HEK293T (cell line): ENCODE measurements at regions not wholly inside any gene's neighbourhood (a gene's known extent, or its start where the extent isn't known, plus 50 kb on each side); places are given as distances from the start of the nearest gene placed in this dataset.

Experiments
- CTCF ChIA-PET: fragments of 350-600 bp; formaldehyde crosslinking; extraction: SDS; loops from one replicate; lab custom pipeline; 2021; ENCODE audit warnings: antibody characterized with exemption, inconsistent platforms; lab: Yijun Ruan, JAX
- POLR2A ChIA-PET: fragments of 350-600 bp; formaldehyde crosslinking; extraction: SDS; loops from one replicate; lab custom pipeline; 2020; ENCODE audit warnings: antibody characterized with exemption, inconsistent platforms; lab: Yijun Ruan, JAX
- DNase-seq: peaks from one replicate; pipeline ENCODE4 v3.0.0; 2012; ENCODE audit warnings: mixed read lengths; ENCODE audit errors: extremely low spot score
- ARNT ChIP-seq: fragments of 450-650 bp; IDR thresholded peaks from 2 replicates; pipeline ENCODE4 v1.6.1; 2017; ENCODE audit warnings: mild to moderate bottlenecking
- BHLHE40 ChIP-seq: fragments of 450-650 bp; IDR thresholded peaks from 2 replicates; pipeline ENCODE4 v1.6.1; 2016; ENCODE audit warnings: mild to moderate bottlenecking, moderate library complexity, borderline replicate concordance
- CTBP1 ChIP-seq: fragments of 450-650 bp; IDR thresholded peaks from 2 replicates; pipeline ENCODE4 v1.6.1; 2016; ENCODE audit warnings: borderline replicate concordance
- ELF4 ChIP-seq: fragments of 450-650 bp; IDR thresholded peaks from 2 replicates; pipeline ENCODE4 v1.6.1; 2017; ENCODE audit warnings: antibody characterized with exemption
- FOXA1 ChIP-seq: fragments of 450-650 bp; IDR thresholded peaks from 2 replicates; pipeline ENCODE4 v1.6.1; 2016; ENCODE audit warnings: mild to moderate bottlenecking
- FOXK2 ChIP-seq: fragments of 450-650 bp; IDR thresholded peaks from 2 replicates; pipeline ENCODE4 v1.6.1; 2016; ENCODE audit warnings: mild to moderate bottlenecking
- FOXM1 ChIP-seq: fragments of 450-650 bp; IDR thresholded peaks from 2 replicates; pipeline ENCODE4 v1.6.1; 2017; ENCODE audit warnings: mild to moderate bottlenecking, borderline replicate concordance
- HDGF ChIP-seq: fragments of 450-650 bp; IDR thresholded peaks from 2 replicates; pipeline ENCODE4 v1.6.1; 2017; ENCODE audit warnings: antibody characterized with exemption, borderline replicate concordance
- L3MBTL2 ChIP-seq: fragments of 450-650 bp; conservative IDR thresholded peaks from 2 replicates; pipeline ENCODE4 v1.6.1; 2016; ENCODE audit warnings: mild to moderate bottlenecking
- LEF1 ChIP-seq: fragments of 450-650 bp; IDR thresholded peaks from 2 replicates; pipeline ENCODE4 v1.6.1; 2017; ENCODE audit warnings: mild to moderate bottlenecking, borderline replicate concordance
- NFRKB ChIP-seq: fragments of 450-650 bp; IDR thresholded peaks from 2 replicates; pipeline ENCODE4 v1.6.1; 2016; ENCODE audit warnings: mild to moderate bottlenecking, moderate library complexity
- PKNOX1 ChIP-seq: fragments of 450-650 bp; IDR thresholded peaks from 2 replicates; pipeline ENCODE4 v1.6.1; 2016
- SP1 ChIP-seq: fragments of 450-650 bp; IDR thresholded peaks from 2 replicates; pipeline ENCODE4 v1.6.1; 2017
- SUZ12 ChIP-seq: fragments of 450-650 bp; IDR thresholded peaks from 2 replicates; pipeline ENCODE4 v1.6.1; 2016; ENCODE audit warnings: mild to moderate bottlenecking
- TARDBP ChIP-seq: fragments of 450-650 bp; IDR thresholded peaks from 2 replicates; pipeline ENCODE4 v1.6.1; 2016
- ZNF384 ChIP-seq: fragments of 450-650 bp; IDR thresholded peaks from 2 replicates; pipeline ENCODE4 v1.6.1; 2016

GRCh38 chr17:77848257-77848656 is 110.2 kb upstream of the TNRC6C start:
- no peak for DNase-seq
- ChIA-PET CTCF (no interaction called here), POLR2A (no interaction called here)
- no peak for TF ChIP-seq LEF1

- CTCF ChIA-PET, result no interaction called here
- TF ChIP-seq CTBP1, result no peak
- TF ChIP-seq FOXA1, result no peak
- TF ChIP-seq BHLHE40, result no peak
- TF ChIP-seq NFRKB, result no peak
- no peak for TF ChIP-seq L3MBTL2
- TF ChIP-seq SUZ12, result no peak
- no peak for TF ChIP-seq FOXK2
- no peak for TF ChIP-seq PKNOX1
- TF ChIP-seq ELF4, result no peak
- TF ChIP-seq HDGF, result no peak
- TF ChIP-seq TARDBP, result no peak
- TF ChIP-seq FOXM1, result no peak
- TF ChIP-seq ZNF384, result no peak
- no peak for TF ChIP-seq LEF1
- DNase-seq, result no peak
- POLR2A ChIA-PET, result no interaction called here
Measured at GRCh38 chr17:77849239-77849638, 109.3 kb upstream of the TNRC6C start.

- ChIA-PET CTCF (no interaction called here), POLR2A (no interaction called here)
- DNase-seq, result no peak
- TF ChIP-seq TARDBP (peak; percentile 42; the same call in 1 of the 2 replicates), L3MBTL2 (no peak)
Measured at GRCh38 chr17:77851921-77852320, 106.6 kb upstream of the TNRC6C start.

- DNase-seq, result no peak
- CTCF ChIA-PET, result no interaction called here
- TF ChIP-seq ELF4 (no peak), PKNOX1 (no peak), CTBP1 (no peak), BHLHE40 (no peak), HDGF (no peak), TARDBP (no peak), ARNT (no peak), ZNF384 (no peak), LEF1 (no peak), NFRKB (no peak), SUZ12 (no peak)
- POLR2A ChIA-PET, result no interaction called here
Measured at GRCh38 chr17:77852731-77853130, 105.8 kb upstream of the TNRC6C start.

- CTCF ChIA-PET, result no interaction called here
- POLR2A ChIA-PET, result no interaction called here
- no peak for TF ChIP-seq FOXA1
- TF ChIP-seq FOXK2, result no peak
- no peak for TF ChIP-seq ZNF384
- no peak for TF ChIP-seq L3MBTL2
- TF ChIP-seq HDGF, result no peak
- TF ChIP-seq BHLHE40, result no peak
- TF ChIP-seq SP1, result no peak
- TF ChIP-seq TARDBP, result no peak
- no peak for TF ChIP-seq CTBP1
- DNase-seq, result no peak
Measured at GRCh38 chr17:77853191-77853977, 105.1 kb upstream of the TNRC6C start.

GRCh38 chr17:77854083-77854758 is 104.3 kb upstream of the TNRC6C start:
- POLR2A ChIA-PET, result no interaction called here
- TF ChIP-seq CTBP1 (no peak), FOXA1 (no peak), FOXM1 (no peak), SUZ12 (no peak), ARNT (no peak), HDGF (no peak), FOXK2 (no peak), SP1 (no peak), ZNF384 (no peak), ELF4 (no peak), LEF1 (no peak), NFRKB (no peak), PKNOX1 (no peak), L3MBTL2 (no peak), BHLHE40 (no peak), TARDBP (no peak)
- no peak for DNase-seq
- CTCF ChIA-PET, result no interaction called here
